Endothelial cell of umbilical vein (primary cell): ENCODE measurements at regions not wholly inside any gene's neighbourhood (a gene's known extent, or its start where the extent isn't known, plus 50 kb on each side); places are given as distances from the start of the nearest gene placed in this dataset.

Source experiments
- BruUV-seq: library from RNA; stranded (reverse); fragments of 400-500 nt; replicated peaks from 2 replicates; lab custom pipeline; 2021; lab: Mats Ljungman, UMichigan
- CTCF ChIA-PET: fragments of 300-600, 350-600 bp; sonication (Branson Sonifier 250); formaldehyde crosslinking; loops from one replicate; lab custom pipeline; 2021; ENCODE audit warnings: antibody characterized with exemption, inconsistent platforms; lab: Charles Lee
- POLR2A ChIA-PET: fragments of 300-600, 350-600 bp; sonication (Branson Sonifier 250); formaldehyde crosslinking; loops from one replicate; lab custom pipeline; 2021; ENCODE audit warnings: antibody characterized with exemption, inconsistent platforms; lab: Charles Lee
- DNase-seq: peaks from one replicate; pipeline ENCODE4 v3.0.0-alpha.2; 2011; ENCODE audit warnings: low read depth, low spot score
- FAIRE-seq: peaks from 2 replicates; lab custom pipeline; 2011; peaks lifted over from hg19 to GRCh38; lab: Jason Lieb, UNC
- H2AFZ ChIP-seq: 2 replicates; pipeline ENCODE4 v1.6.0; 2012; ENCODE audit warnings: low read depth, low read length, control low read depth, inconsistent platforms
- H3K27ac ChIP-seq: 2 replicates; pipeline ENCODE4 v1.5.1; 2011; ENCODE audit warnings: low read depth, mild to moderate bottlenecking, control low read depth, low read length, moderate library complexity; ENCODE audit not compliant: insufficient read depth
- H3K27me3 ChIP-seq, 2 experiments: 2 replicates each; pipeline versions ENCODE4 v1.6.0 to v1.6.1; 2011; ENCODE audit warnings: low read length in 2 of 2, mixed read lengths in 1 of 2; ENCODE audit not compliant: control insufficient read depth in 2 of 2, insufficient read depth in 2 of 2
- H3K36me3 ChIP-seq, 2 experiments: 2 replicates in 1 of 2; 3 replicates in 1 of 2; pipeline ENCODE4 v1.5.1; 2011; ENCODE audit warnings: low read length in 2 of 2, mild to moderate bottlenecking in 1 of 2, moderate library complexity in 1 of 2; ENCODE audit not compliant: control insufficient read depth in 2 of 2, insufficient read depth in 2 of 2; ENCODE audit errors: extremely low read depth in 1 of 2
- H3K4me1 ChIP-seq: 3 replicates; pipeline ENCODE4 v1.5.1; 2011; ENCODE audit warnings: mild to moderate bottlenecking, low read length; ENCODE audit not compliant: control insufficient read depth, insufficient read depth; ENCODE audit errors: extremely low read depth
- H3K4me2 ChIP-seq: 2 replicates; pipeline ENCODE4 v1.6.1; 2011; ENCODE audit warnings: low read length, control low read depth, mixed read lengths; ENCODE audit not compliant: insufficient read depth
- H3K4me3 ChIP-seq, 3 experiments: fragments of 200-600 bp in 1 of 3; sonication (generic), shearing (Covaris generic) in 1 of 3; replicated peaks in 1 of 3; 2 replicates each; pipeline ENCODE4 v1.5.1; 2011 to 2016; ENCODE audit warnings: control low read depth in 3 of 3, low read length in 3 of 3, mild to moderate bottlenecking in 2 of 3, inconsistent platforms in 1 of 3, low read depth in 1 of 3, moderate library complexity in 1 of 3; ENCODE audit not compliant: insufficient read depth in 1 of 3
- H3K79me2 ChIP-seq: 2 replicates; pipeline ENCODE4 v1.6.0; 2012; ENCODE audit warnings: low read length, inconsistent platforms; ENCODE audit not compliant: control insufficient read depth, insufficient read depth
- H3K9ac ChIP-seq: replicated peaks from 2 replicates; pipeline ENCODE3; 2011; ENCODE audit warnings: low read length, control low read depth; ENCODE audit not compliant: insufficient read depth; ENCODE audit errors: extremely low read depth
- H3K9me1 ChIP-seq: replicated peaks from 3 replicates; pipeline ENCODE4 v1.6.0; 2011; ENCODE audit warnings: mild to moderate bottlenecking, low read length; ENCODE audit not compliant: control insufficient read depth, insufficient read depth; ENCODE audit errors: extremely low read depth
- H3K9me3 ChIP-seq: replicated peaks from 2 replicates; pipeline ENCODE4 v1.5.1; 2012; ENCODE audit warnings: low read length, inconsistent platforms; ENCODE audit not compliant: control insufficient read depth, insufficient read depth
- H4K20me1 ChIP-seq: replicated peaks from 2 replicates; pipeline ENCODE3; 2011; ENCODE audit warnings: mild to moderate bottlenecking, low read length; ENCODE audit not compliant: control insufficient read depth, insufficient read depth; ENCODE audit errors: extremely low read depth
- CTCF ChIP-seq, 2 donors: IDR thresholded peaks; 1 replicate in 1 of 2; 2 replicates in 1 of 2; pipeline ENCODE4 v1.5.1; 2011; ENCODE audit warnings: low read length in 2 of 2, mild to moderate bottlenecking in 2 of 2, moderate library complexity in 2 of 2, control low read depth in 1 of 2, inconsistent platforms in 1 of 2, low read depth in 1 of 2; ENCODE audit not compliant: insufficient read depth in 1 of 2; ENCODE audit errors: extremely low read depth in 1 of 2
- EZH2 ChIP-seq: IDR thresholded peaks from 2 replicates; pipeline ENCODE4 v1.6.1; 2012; ENCODE audit warnings: borderline replicate concordance, low read depth, mild to moderate bottlenecking, moderate library complexity, low read length, inconsistent platforms; ENCODE audit not compliant: severe bottlenecking
- FOS ChIP-seq: IDR thresholded peaks from 2 replicates; pipeline ENCODE4 v1.6.1; 2011; ENCODE audit warnings: mild to moderate bottlenecking, low read length, moderate library complexity, borderline replicate concordance; ENCODE audit not compliant: insufficient read depth
- GATA2 ChIP-seq: IDR thresholded peaks from 2 replicates; pipeline ENCODE4 v1.7.0; 2011; ENCODE audit warnings: low read depth, mild to moderate bottlenecking, moderate library complexity, mixed read lengths, low read length; ENCODE audit not compliant: insufficient read length, insufficient read depth
- JUN ChIP-seq: IDR thresholded peaks from 2 replicates; pipeline ENCODE4 v1.6.1; 2011; ENCODE audit warnings: borderline replicate concordance, low read depth; ENCODE audit not compliant: insufficient read length, insufficient read depth
- MAX ChIP-seq: IDR thresholded peaks from 2 replicates; pipeline ENCODE4 v1.6.1; 2011; ENCODE audit not compliant: insufficient read depth, insufficient read length
- MYC ChIP-seq: IDR thresholded peaks from one replicate; pipeline ENCODE4 v1.6.1; 2011; ENCODE audit warnings: mild to moderate bottlenecking, low read depth, low read length
- POLR2A ChIP-seq: IDR thresholded peaks from 2 replicates; pipeline ENCODE4 v1.6.1; 2012; ENCODE audit warnings: low read depth, mild to moderate bottlenecking, control low read depth, low read length
- POLR2AphosphoS5 ChIP-seq: IDR thresholded peaks from 2 replicates; pipeline ENCODE4 v1.6.1; 2012; ENCODE audit warnings: low read depth, mild to moderate bottlenecking, control low read depth, low read length, moderate library complexity; ENCODE audit not compliant: insufficient read depth
- dilution Hi-C: fragments of 300-500 bp; cut with MboI; formaldehyde crosslinking; loops from one replicate; pipeline ENCODE4 v1.15.0; 2019; ENCODE audit warnings: low sequenced_read_pairs; ENCODE audit not compliant: extremely low pct_ligation_motif_present
- intact Hi-C: fragments of 100-400 bp; cut with micrococcal nuclease; formaldehyde crosslinking; loops from one replicate; pipeline ENCODE4 v1.10.0; 2022

GRCh38 chr6:20306491-20306890 is 94.2 kb upstream of the MBOAT1 start:
- H3K27me3 ChIP-seq: no peaks in the 10 kb centered on the region
- H3K79me2 ChIP-seq: no peaks in the 10 kb centered on the region
- DNase-seq: no peak
- dilution Hi-C loops: no loop called here
- no TSS peak for BruUV-seq
- H3K4me1 ChIP-seq: no peaks in the 10 kb centered on the region
- no peaks in the 10 kb centered on the region for H4K20me1 ChIP-seq
- ChIA-PET CTCF (no interaction called here), POLR2A (no interaction called here)
- no peaks in the 10 kb centered on the region for H3K9me1 ChIP-seq
- intact Hi-C loops: loop anchor here (5.0 kb wide), 1 partner anchor 384 kb away; no protein-coding TSS in a partner anchor
- H3K27ac ChIP-seq: no peak overlapping the region
- no peaks in the 10 kb centered on the region for H3K9me3 ChIP-seq
- H3K4me3 ChIP-seq: no peak overlapping the region
- FAIRE-seq: no peak
- no peaks in the 10 kb centered on the region for H3K36me3 ChIP-seq
- no peak overlapping the region for H3K9ac ChIP-seq
- no peak overlapping the region for H2AFZ ChIP-seq
- H3K4me2 ChIP-seq: no peak overlapping the region
- TF ChIP-seq MAX: no peak
- no peak for TF ChIP-seq POLR2A
- no peak for TF ChIP-seq EZH2
- no peak for TF ChIP-seq FOS
- TF ChIP-seq CTCF (IDR thresholded peaks at IDR 0.05; ENCODE audit: extremely low read depth in 1 of 2, insufficient read depth in 1 of 2, low read depth in 1 of 2, low read length in 2 of 2): no peak
- no peak for TF ChIP-seq POLR2AphosphoS5
- no peak for TF ChIP-seq JUN
- no peak for TF ChIP-seq GATA2
- no peak for TF ChIP-seq MYC
